Stimulated activated naive CD8-positive, alpha-beta T cell treated with anti-CD3 and anti-CD28 coated beads, Interleukin-15, amount 100 ng/mL, for 72 hours (primary cell): ENCODE measurements at regions not wholly inside any gene's neighbourhood (a gene's known extent, or its start where the extent isn't known, plus 50 kb on each side); places are given as distances from the start of the nearest gene placed in this dataset.
A peak's percentile ranks its signal among the peaks of the same experiment; 100 is the strongest.

Experiments used
- ATAC-seq: fragments of 150-1000 bp; cut with Tn5 transposase; 2 replicates; pipeline ENCODE4 v1.10.0; 2021; ENCODE audit warnings: mild to moderate bottlenecking, moderate library complexity
- DNase-seq, 2 donors: peaks; one replicate each; pipeline ENCODE4 v3.0.0; 2021 to 2022
- H3K27ac Mint-ChIP-seq, 2 donors: one replicate each; pipeline ENCODE4 v1.8.0; 2022; ENCODE audit warnings: mild to moderate bottlenecking in 2 of 2, mixed read lengths in 2 of 2, moderate library complexity in 2 of 2
- H3K27me3 Mint-ChIP-seq: one replicate; pipeline ENCODE4 v1.8.0; 2022; ENCODE audit warnings: mixed read lengths
- H3K4me1 Mint-ChIP-seq: one replicate; pipeline ENCODE4 v1.8.0; 2022; ENCODE audit warnings: mild to moderate bottlenecking, mixed read lengths
- H3K4me3 Mint-ChIP-seq, 2 donors: one replicate each; pipeline ENCODE4 v1.8.0; 2022; ENCODE audit warnings: mild to moderate bottlenecking in 2 of 2, mixed read lengths in 2 of 2, moderate library complexity in 1 of 2
- H3K9me3 Mint-ChIP-seq, 2 donors: one replicate each; pipeline ENCODE4 v1.8.0; 2022; ENCODE audit warnings: mixed read lengths in 2 of 2

DNA sequence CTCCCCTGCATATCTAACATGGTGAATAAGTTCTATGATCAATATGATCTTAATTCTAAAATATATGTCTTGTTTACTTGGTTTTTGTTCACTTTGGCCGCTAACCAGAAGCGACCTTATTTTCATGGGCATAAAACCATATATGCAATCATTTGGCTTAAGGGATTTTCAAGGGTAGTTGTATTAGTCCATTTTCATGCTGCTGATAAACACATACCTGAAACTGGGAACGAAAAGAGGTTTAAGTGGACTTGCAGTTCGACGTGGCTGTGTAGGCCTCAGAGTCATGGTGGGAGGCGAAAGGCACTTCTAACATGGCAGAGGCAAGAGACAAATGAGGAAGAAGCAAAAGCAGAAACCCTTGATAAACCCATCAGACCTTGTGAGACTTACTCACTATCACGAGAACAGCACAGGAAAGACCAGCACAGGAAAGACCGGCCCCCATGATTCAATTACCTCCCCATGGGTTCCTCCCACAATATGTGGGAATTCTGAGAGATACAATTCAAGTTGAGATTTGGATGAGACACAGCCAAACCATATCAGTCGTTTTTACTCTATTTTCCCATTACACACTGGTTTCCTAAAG lies 114.3 kb upstream of the CPEB2 start:
- DNase-seq = no peak
- H3K4me3 Mint-ChIP-seq = no peak overlapping the region
- no peak for ATAC-seq
- H3K27ac Mint-ChIP-seq = no peak overlapping the region
- no peaks in the 10 kb centered on the region for H3K27me3 Mint-ChIP-seq
- H3K9me3 Mint-ChIP-seq = peaks cover 0 to 4% of the 10 kb centered on the region in 2 donors
- no peaks in the 10 kb centered on the region for H3K4me1 Mint-ChIP-seq

DNA sequence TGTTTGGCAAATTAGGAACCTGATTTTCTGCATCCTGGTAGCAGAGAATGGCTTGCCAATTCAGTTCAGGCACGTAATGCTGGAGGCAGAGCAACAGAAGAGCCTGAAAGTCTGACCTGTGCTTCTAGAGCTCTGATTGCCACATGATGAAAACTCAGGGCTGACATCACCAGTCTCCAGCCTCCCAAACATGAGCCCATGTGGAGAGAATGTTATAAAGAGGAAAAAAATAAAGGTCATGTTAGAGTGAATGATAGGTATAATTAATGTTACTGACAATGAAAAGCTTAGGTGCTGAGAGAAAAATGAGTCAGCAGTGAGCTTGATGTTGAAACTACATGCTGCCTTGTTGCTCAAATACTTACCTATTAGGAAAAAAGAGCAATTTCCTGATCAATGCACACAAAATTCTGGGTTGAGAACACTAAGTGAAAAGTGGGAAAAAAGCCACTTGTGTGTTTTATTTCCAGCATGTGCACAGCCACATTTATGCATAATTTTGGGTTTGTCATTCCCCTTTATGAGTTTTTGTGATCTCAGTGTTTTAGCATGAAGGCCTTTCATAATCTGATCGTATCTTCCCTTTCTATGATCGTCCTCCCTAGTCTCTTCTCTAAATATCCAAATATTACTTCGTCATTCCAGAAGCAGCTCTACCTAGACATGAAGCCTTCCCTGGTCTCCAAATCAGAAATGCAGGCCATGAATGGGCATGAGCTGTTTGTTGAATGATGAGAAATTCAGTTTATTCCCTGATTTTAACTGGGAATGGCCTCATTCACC lies 113.3 kb upstream of the CPEB2 start:
- Mint-ChIP-seq H3K9me3 (peaks cover 0 to 4% of the 10 kb centered on the region in 2 donors), H3K27me3 (no peaks in the 10 kb centered on the region), H3K27ac (no peak overlapping the region), H3K4me3 (no peak overlapping the region), H3K4me1 (no peaks in the 10 kb centered on the region)
- ATAC-seq = no peak
- no peak for DNase-seq

DNA sequence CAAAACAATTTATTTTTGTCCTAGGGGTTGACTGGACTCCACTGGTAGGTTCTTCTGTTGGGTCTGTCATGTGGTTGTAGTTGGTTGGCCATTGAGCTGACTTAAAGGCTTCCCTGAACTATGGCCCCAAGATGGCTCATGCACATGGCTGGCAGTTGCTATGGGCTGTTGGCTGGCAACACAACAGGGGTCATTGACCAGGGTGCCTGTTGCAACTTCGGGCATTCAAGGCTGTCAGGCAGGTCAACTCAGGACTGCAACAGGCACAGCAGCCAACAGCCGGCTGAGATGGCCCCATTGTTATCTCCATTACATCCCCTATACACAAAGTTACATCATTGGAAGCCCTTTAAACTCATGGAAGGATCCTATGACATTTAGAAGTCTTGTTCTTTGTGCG lies 109.7 kb upstream of the CPEB2 start:
- no peaks in the 10 kb centered on the region for H3K4me1 Mint-ChIP-seq
- H3K27ac Mint-ChIP-seq = no peak overlapping the region
- no peak for ATAC-seq
- H3K4me3 Mint-ChIP-seq = no peak overlapping the region
- peaks cover 6% of the 10 kb centered on the region for H3K27me3 Mint-ChIP-seq
- no peak for DNase-seq
- H3K9me3 Mint-ChIP-seq = peaks cover 0 to 4% of the 10 kb centered on the region in 2 donors

DNA sequence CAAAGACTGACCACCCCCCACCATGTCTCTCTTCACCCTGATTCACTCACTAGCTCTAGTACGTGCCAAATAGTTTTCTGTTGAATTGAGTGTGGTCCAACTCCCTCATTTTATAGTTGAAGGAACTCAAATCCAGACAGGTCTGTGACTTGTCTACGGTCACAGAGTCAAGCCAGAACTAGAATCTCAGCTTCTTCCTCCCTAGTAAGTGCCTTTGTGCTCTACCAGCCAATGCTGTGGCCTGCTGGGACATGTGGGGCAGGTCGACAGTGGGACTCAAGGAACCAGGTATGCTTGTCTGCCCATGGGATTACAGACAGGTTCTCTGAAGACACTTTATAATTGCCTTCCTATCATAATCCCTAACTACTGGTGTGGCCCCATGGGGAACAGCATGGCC lies 108.6 kb upstream of the CPEB2 start:
- Mint-ChIP-seq H3K9me3 (peaks cover 0 to 4% of the 10 kb centered on the region in 2 donors), H3K27ac (no peak overlapping the region), H3K27me3 (peaks cover 15% of the 10 kb centered on the region), H3K4me3 (no peak overlapping the region), H3K4me1 (no peaks in the 10 kb centered on the region)
- DNase-seq (no peak), ATAC-seq (no peak)

DNA sequence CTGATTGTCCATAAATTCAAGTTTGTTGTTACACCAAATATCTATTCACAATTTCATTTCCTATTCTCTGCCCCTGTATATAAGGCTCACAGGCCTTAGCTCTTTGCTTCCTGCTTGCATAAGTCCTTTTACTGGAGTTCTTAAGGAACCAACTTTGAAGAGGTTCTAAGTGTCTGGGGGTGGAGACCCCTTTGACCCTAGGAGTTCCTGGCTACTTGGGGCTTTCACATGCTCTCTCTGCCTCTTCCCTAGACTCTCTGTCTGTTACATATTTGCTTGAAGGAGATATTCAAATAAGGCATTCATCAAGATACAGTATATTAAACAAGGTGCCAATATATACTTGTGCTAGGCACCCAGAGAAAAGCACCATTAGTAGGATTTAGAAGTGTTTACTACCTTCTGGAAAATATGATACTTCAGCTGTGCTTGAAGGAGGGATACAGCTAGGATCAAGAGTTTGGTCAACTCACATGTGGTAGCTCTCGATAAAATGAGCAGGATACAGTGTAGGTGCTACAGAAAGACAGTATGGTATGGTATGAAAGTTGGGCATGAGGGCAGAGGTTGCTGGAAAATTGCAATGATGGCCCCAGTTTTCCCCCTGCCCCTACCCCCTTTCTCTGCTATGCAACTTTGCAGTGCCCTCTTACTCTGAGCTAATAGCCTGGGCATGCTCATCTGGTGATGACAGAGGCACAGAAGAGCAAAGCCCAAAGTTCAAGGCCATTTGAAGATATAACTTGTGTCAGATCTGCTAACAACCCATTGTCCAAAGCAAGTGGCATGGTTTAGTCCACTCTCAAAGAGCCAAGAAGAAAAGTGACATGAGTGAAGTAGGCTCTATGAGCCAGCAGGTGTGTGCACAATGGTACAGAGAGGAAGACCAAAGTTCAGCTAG lies 107.6 kb upstream of the CPEB2 start:
- peaks cover 18% of the 10 kb centered on the region for H3K27me3 Mint-ChIP-seq
- ATAC-seq (no peak), DNase-seq (no peak)
- no peaks in the 10 kb centered on the region for H3K4me1 Mint-ChIP-seq
- peaks cover 0 to 4% of the 10 kb centered on the region in 2 donors for H3K9me3 Mint-ChIP-seq
- H3K27ac Mint-ChIP-seq = no peak overlapping the region
- H3K4me3 Mint-ChIP-seq = no peak overlapping the region

DNA sequence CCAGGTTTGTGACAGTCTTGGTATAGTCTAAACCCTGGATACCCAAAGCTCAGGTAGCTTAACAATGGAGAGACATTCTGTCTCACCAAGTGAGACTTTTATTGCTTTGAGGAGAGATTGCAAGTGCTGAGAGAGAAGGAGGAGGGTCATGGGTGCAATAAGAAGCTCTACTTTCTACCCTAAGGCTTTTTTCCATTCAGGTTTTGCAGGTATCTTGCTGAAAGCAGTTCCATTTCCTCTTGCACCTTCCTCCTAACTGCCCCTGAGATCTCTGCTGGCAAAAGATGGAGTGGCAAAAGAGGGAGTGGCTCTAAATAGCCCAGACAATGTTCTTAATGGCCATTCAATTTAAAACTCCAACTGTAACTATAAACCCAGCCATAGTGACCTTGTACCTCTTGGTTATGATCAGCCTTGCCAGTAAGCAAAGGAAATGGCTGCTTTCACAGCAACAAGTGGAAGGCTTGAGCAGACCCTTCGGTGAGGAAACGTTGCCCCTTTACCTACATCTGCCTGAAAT lies 105.6 kb upstream of the CPEB2 start:
- Mint-ChIP-seq H3K4me1 (no peaks in the 10 kb centered on the region), H3K9me3 (peaks cover 0 to 1% of the 10 kb centered on the region in 2 donors), H3K27ac (no peak overlapping the region), H3K27me3 (peaks cover 18% of the 10 kb centered on the region), H3K4me3 (no peak overlapping the region)
- no peak for ATAC-seq
- no peak for DNase-seq

DNA sequence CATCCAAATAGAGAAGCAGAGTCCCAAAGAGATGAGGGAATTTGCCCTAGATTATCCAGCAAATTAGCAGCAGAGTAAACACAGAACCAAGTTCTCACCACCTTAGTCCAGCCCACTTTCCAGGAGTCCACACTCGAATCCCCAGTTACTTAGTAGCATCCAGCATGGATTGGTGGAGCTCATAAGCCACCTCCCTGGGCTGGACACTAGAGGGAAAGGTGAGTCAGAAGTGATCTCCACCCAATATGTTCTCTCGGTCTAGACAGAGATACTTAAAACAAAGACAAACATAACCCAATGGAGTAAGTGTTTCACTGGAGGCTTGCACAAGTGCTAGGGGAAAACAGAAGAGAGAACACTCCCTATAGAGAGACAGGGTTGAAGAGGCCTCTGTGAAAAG lies 105.1 kb upstream of the CPEB2 start:
- Mint-ChIP-seq H3K27me3 (peaks cover 18% of the 10 kb centered on the region), H3K4me3 (no peak overlapping the region), H3K9me3 (no peaks in the 10 kb centered on the region), H3K4me1 (no peaks in the 10 kb centered on the region), H3K27ac (no peak overlapping the region)
- DNase-seq = no peak
- no peak for ATAC-seq

DNA sequence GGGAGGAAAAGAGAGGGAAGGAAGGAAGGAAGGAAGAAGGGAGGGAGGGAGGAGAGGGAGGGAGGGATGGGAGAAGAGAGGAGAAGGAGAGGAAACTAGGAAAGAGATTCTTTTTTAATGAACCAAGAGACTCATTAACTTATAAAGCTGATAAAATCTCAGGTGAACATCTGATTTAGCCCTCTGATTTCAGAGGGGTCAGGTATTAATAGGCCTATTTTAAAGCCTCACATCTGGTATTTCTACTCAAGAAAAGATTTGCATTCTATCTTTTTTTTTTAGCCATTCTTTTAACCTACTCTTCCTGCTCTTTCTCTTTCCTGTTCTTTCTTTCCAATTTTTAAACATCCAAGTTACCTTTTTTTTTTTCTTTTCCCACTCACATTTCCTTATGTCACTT lies 103.3 kb upstream of the CPEB2 start:
- no peak for ATAC-seq
- Mint-ChIP-seq H3K9me3 (no peaks in the 10 kb centered on the region), H3K27ac (no peak overlapping the region), H3K4me1 (no peaks in the 10 kb centered on the region), H3K27me3 (peaks cover 18% of the 10 kb centered on the region), H3K4me3 (no peak overlapping the region)
- no peak for DNase-seq

DNA sequence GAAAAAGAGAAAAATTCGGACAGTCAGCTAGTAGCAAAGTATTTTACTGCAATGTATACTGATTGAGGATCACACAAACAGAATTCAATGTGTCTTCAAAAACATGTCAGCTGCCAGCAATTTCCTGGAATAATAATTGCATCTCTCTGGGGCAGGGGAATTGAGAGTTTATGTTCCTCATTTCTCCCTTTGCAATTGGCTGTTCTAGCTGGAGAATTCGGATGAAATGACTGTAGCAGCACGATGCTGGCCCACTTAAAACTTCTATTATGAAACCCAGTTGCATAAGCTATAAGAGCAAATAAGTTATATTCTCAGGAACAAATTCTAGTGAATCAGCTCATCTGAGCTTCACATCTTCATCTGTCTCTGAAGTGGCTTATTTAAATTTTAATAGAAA lies 99.9 kb upstream of the CPEB2 start:
- Mint-ChIP-seq H3K4me3 (no peak overlapping the region), H3K4me1 (no peaks in the 10 kb centered on the region), H3K27ac (no peak overlapping the region), H3K27me3 (peaks cover 13% of the 10 kb centered on the region), H3K9me3 (no peaks in the 10 kb centered on the region)
- no peak for ATAC-seq
- DNase-seq = no peak

DNA sequence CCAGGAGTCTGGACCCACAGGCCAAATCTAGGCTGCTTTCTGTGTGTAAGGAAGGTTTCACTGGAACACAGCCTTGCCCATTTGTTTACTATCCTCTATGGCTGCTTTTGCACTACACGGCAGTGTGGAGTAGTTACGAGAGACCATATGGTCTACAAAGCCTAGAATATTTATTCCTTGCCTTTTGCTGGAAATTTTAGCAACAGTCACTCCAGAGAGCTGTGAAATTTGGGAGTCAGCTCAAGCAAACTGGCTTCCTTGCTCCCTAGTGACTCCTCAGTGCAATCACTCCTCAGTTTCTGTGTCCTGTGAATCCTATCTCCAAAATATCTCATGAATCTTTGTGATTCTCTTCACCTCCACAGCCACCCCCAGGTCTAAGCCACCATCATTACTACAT lies 99.0 kb upstream of the CPEB2 start:
- no peak for DNase-seq
- Mint-ChIP-seq H3K27me3 (peaks cover 8% of the 10 kb centered on the region), H3K9me3 (no peaks in the 10 kb centered on the region), H3K27ac (no peak overlapping the region), H3K4me1 (no peaks in the 10 kb centered on the region), H3K4me3 (no peak overlapping the region)
- no peak for ATAC-seq

DNA sequence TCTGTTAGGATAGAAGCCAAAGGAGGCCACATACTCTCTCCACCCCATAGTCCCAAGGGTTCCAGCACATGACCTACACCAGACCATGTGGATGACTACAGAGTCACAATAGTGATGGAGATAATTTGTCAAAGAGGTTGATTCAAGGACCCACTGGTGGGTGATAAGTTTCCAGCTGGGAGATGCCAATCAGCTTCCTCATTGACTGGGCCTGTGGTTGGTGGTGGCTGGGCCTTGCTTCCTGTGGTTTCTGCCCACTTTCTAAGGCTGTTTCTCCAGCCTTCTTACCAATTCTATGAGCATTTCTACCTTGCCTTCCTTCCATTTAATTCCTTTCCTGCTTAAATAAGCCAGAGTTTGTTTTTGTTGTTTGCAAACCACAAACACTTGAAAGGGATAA lies 95.5 kb upstream of the CPEB2 start:
- H3K27me3 Mint-ChIP-seq = peaks cover 26% of the 10 kb centered on the region
- no peak for ATAC-seq
- H3K27ac Mint-ChIP-seq = no peak overlapping the region

DNA sequence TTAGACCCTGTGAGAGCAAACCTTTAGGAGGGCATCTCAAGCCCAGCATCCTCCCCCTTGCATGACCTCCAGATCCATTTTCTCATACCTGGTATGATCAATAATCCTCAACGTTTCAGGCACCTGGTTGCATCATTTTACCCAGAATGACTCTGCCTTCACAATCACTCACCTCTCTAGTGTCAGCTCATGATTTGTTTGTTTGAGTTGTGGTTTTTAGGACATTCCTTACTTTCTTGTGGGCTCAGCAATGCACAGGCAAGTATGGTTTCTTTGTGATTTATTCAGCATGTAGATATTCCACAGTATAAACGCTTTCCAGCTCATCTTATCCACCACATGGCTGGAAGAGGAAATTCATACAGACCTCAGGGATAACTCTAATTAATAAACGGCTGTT lies 93.6 kb upstream of the CPEB2 start:
- ATAC-seq (no peak), DNase-seq (no peak)
- Mint-ChIP-seq H3K4me3 (no peak overlapping the region), H3K27ac (no peak overlapping the region), H3K27me3 (peaks cover 26% of the 10 kb centered on the region), H3K9me3 (no peaks in the 10 kb centered on the region), H3K4me1 (no peaks in the 10 kb centered on the region)

More for the DNA sequence above, 95.5 kb upstream of the CPEB2 start:
- H3K4me3 Mint-ChIP-seq = no peak overlapping the region
- no peaks in the 10 kb centered on the region for H3K9me3 Mint-ChIP-seq
- DNase-seq = no peak
- H3K4me1 Mint-ChIP-seq = no peaks in the 10 kb centered on the region

DNA sequence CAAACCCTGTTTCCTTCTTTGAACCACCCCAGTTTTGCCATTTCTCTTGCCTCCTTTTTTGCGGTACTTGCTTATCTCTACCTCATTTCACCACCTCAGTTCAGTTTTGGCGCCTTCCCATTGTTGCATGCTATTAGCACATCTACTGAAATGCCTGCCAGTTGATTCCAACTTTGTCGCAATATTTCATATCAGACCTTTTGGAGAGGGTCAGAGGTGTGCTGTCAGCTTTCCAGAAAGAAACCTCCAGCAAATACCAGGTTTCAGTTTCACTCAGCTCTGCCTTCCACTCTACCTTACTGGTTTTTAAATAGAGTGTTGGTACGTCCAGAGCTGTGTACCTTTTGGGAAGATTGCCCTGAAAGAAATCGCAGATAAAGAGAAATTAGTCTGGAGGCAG lies 91.9 kb upstream of the CPEB2 start:
- Mint-ChIP-seq H3K27ac (peak overlapping the region in 1 of 2 donors; percentile 22), H3K4me1 (no peaks in the 10 kb centered on the region), H3K9me3 (no peaks in the 10 kb centered on the region), H3K4me3 (no peak overlapping the region), H3K27me3 (peaks cover 26% of the 10 kb centered on the region)
- DNase-seq (no peak), ATAC-seq (no peak)

DNA sequence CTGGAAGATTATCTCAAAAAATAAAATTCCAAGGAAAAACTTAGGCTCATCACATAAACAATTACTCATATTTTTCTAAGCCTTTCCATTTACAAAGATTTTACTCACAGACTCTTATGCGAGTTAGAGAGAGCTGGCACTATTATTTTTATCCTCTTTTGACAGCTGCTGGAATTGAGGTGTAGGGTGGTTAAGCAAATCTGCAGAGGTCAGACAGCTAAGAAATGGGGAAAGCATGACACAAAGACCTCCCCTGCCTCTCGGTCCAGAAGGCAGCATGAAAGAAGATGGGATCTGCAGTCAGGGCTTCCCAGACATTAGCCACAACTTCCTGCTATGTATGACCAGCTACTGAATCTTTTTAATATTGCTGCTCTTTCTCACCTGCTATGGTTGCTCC lies 89.9 kb upstream of the CPEB2 start:
- no peaks in the 10 kb centered on the region for H3K4me1 Mint-ChIP-seq
- no peak for DNase-seq
- peaks cover 43% of the 10 kb centered on the region for H3K27me3 Mint-ChIP-seq
- no peak for ATAC-seq
- no peak overlapping the region for H3K27ac Mint-ChIP-seq
- no peaks in the 10 kb centered on the region for H3K9me3 Mint-ChIP-seq
- no peak overlapping the region for H3K4me3 Mint-ChIP-seq

DNA sequence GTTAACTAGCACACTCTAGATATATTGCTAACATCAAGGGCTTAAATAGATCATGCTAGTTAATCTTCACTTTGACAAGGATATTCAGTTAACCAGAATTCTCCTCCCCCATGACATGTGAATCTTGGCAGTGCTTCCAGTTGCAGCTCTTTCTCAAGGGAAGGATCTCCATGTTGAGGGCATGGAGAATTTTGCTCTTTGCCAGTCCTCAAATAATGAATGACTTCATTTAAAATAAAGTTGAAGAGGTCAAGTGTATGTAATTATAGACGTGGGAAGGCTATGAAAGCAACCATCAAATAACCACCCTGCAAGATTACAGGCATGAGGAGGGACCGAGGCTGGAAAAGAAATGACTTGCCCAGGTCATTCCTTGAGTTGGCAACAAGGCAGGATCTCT lies 87.3 kb upstream of the CPEB2 start:
- Mint-ChIP-seq H3K27me3 (peaks cover 30% of the 10 kb centered on the region), H3K4me3 (no peak overlapping the region), H3K4me1 (no peaks in the 10 kb centered on the region), H3K9me3 (no peaks in the 10 kb centered on the region), H3K27ac (no peak overlapping the region)
- ATAC-seq = no peak
- no peak for DNase-seq
